ENCODE measurements at regions not wholly inside any gene's neighbourhood (a gene's known extent, or its start where the extent isn't known, plus 50 kb on each side); places are given as distances from the start of the nearest gene placed in this dataset.

- no peaks in the 10 kb centered on the region for H3K27me3 ChIP-seq (ENCODE audit: control insufficient read depth in 2 of 2, insufficient read depth in 2 of 2, low read length in 2 of 2)
- peaks cover 0 to 9% of the 10 kb centered on the region in 2 donors for H3K4me1 ChIP-seq (ENCODE audit: control insufficient read depth in 2 of 2, insufficient read depth in 2 of 2, low read length in 2 of 2)
- no peaks in the 10 kb centered on the region for H3K36me3 ChIP-seq (ENCODE audit: control insufficient read depth in 2 of 2, insufficient read depth in 2 of 2, low read length in 2 of 2)
- H3K4me3 ChIP-seq (ENCODE audit: low read length in 2 of 2), result no peak overlapping the region
- H3K9me3 ChIP-seq (ENCODE audit: control insufficient read depth in 2 of 2, low read length in 2 of 2), result no peaks in the 10 kb centered on the region
- no peak overlapping the region for H3K27ac ChIP-seq (ENCODE audit: low read depth in 2 of 2, low read length in 2 of 2)
- no peak overlapping the region for H3K9ac ChIP-seq (ENCODE audit: low read depth in 1 of 2, low read length in 2 of 2)
Observed at GRCh38 chr15:45918839-45919238, 284.0 kb downstream of the SQOR start.

DNA sequence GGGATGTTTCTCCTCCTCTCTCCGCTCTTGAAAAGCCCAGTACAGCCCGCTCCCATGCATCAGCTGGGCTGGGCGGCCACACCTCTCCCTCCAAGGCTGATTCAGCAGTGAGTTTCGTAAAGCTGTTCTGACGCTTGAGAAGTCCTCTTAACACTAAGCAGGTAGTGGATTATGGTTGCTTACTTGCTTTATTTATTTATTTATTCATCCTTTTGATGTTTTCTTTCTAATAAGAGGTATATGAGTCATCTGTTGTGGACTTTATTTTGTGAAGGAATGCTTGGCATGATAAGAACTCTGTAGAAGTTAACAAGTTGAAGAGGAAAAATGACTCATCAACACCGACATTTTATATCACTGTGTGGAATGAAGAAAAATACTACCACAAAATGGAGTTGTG lies 285.0 kb downstream of the SQOR start:
- no peaks in the 10 kb centered on the region for H3K27me3 ChIP-seq (ENCODE audit: control insufficient read depth in 2 of 2, insufficient read depth in 2 of 2, low read length in 2 of 2)
- no peak overlapping the region for H3K27ac ChIP-seq (ENCODE audit: low read depth in 2 of 2, low read length in 2 of 2)
- H3K4me1 ChIP-seq (ENCODE audit: control insufficient read depth in 2 of 2, insufficient read depth in 2 of 2, low read length in 2 of 2), result peaks cover 0 to 9% of the 10 kb centered on the region in 2 donors

GRCh38 chr15:45921376-45921775 lies 286.5 kb downstream of the SQOR start:
- Histone ChIP-seq H3K27me3 (ENCODE audit: control insufficient read depth in 2 of 2, insufficient read depth in 2 of 2, low read length in 2 of 2) (no peaks in the 10 kb centered on the region), H3K4me3 (ENCODE audit: low read length in 2 of 2) (no peak overlapping the region), H3K36me3 (ENCODE audit: control insufficient read depth in 2 of 2, insufficient read depth in 2 of 2, low read length in 2 of 2) (no peaks in the 10 kb centered on the region), H3K27ac (ENCODE audit: low read depth in 2 of 2, low read length in 2 of 2) (peak overlapping the region in 1 of 2 donors; percentile 22), H3K4me1 (ENCODE audit: control insufficient read depth in 2 of 2, insufficient read depth in 2 of 2, low read length in 2 of 2) (peaks cover 0 to 9% of the 10 kb centered on the region in 2 donors), H3K9ac (ENCODE audit: low read depth in 1 of 2, low read length in 2 of 2) (no peak overlapping the region), H3K9me3 (ENCODE audit: control insufficient read depth in 2 of 2, low read length in 2 of 2) (no peaks in the 10 kb centered on the region)

More for the DNA sequence above, 285.0 kb downstream of the SQOR start:
- no peak overlapping the region for H3K9ac ChIP-seq (ENCODE audit: low read depth in 1 of 2, low read length in 2 of 2)
- no peak overlapping the region for H3K4me3 ChIP-seq (ENCODE audit: low read length in 2 of 2)
- no peaks in the 10 kb centered on the region for H3K36me3 ChIP-seq (ENCODE audit: control insufficient read depth in 2 of 2, insufficient read depth in 2 of 2, low read length in 2 of 2)
- H3K9me3 ChIP-seq (ENCODE audit: control insufficient read depth in 2 of 2, low read length in 2 of 2), result no peaks in the 10 kb centered on the region

DNA sequence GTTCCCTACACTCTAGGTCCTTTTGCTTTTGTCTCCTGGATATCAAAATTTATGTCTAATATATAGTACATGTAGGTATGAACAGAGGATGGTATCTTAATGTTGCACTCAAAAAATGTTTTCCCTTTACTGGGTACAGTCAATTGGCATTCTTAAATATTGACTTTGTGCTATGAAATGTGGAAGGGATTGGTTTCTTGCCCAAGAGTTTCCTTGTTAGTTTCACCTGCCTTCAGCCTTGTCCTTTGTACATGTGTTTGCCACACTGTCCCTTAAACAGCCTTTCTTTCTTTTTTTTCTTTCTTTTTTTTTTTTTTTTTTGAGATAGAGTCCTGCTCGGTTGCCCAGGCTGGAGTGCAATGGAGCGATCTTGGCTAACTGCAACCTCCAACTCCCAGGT lies 287.1 kb downstream of the SQOR start:
- H3K4me3 ChIP-seq (ENCODE audit: low read length in 2 of 2), result no peak overlapping the region
- no peaks in the 10 kb centered on the region for H3K36me3 ChIP-seq (ENCODE audit: control insufficient read depth in 2 of 2, insufficient read depth in 2 of 2, low read length in 2 of 2)
- H3K4me1 ChIP-seq (ENCODE audit: control insufficient read depth in 2 of 2, insufficient read depth in 2 of 2, low read length in 2 of 2), result peaks cover 0 to 9% of the 10 kb centered on the region in 2 donors
- no peak overlapping the region for H3K9ac ChIP-seq (ENCODE audit: low read depth in 1 of 2, low read length in 2 of 2)
- H3K27me3 ChIP-seq (ENCODE audit: control insufficient read depth in 2 of 2, insufficient read depth in 2 of 2, low read length in 2 of 2), result no peaks in the 10 kb centered on the region
- no peaks in the 10 kb centered on the region for H3K9me3 ChIP-seq (ENCODE audit: control insufficient read depth in 2 of 2, low read length in 2 of 2)
- H3K27ac ChIP-seq (ENCODE audit: low read depth in 2 of 2, low read length in 2 of 2), result no peak overlapping the region

DNA sequence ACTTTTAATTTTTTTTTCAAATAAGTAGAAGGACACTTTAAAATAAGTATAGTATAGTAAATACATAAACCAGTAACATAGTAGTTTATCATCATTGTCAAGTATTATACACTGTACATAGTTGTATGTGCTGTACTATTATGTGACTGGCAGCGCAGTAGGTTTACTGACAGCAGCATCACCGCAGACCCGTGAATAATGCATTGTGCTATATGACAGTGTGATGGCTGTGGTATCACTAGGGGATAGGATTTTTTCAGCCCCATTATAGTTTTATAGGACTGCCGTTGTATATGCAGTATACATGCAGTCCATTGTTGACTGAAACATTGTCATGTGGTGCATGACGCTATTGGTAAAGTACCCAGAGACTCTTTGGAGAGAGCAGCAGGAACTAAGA lies 306.5 kb downstream of the SQOR start:
- no peak overlapping the region for H3K4me3 ChIP-seq (ENCODE audit: low read length in 2 of 2)
- no peaks in the 10 kb centered on the region for H3K36me3 ChIP-seq (ENCODE audit: control insufficient read depth in 2 of 2, insufficient read depth in 2 of 2, low read length in 2 of 2)
- no peak overlapping the region for H3K9ac ChIP-seq (ENCODE audit: low read depth in 1 of 2, low read length in 2 of 2)
- H3K9me3 ChIP-seq (ENCODE audit: control insufficient read depth in 2 of 2, low read length in 2 of 2), result no peaks in the 10 kb centered on the region
- no peaks in the 10 kb centered on the region for H3K4me1 ChIP-seq (ENCODE audit: control insufficient read depth in 2 of 2, insufficient read depth in 2 of 2, low read length in 2 of 2)
- no peak overlapping the region for H3K27ac ChIP-seq (ENCODE audit: low read depth in 2 of 2, low read length in 2 of 2)
- H3K27me3 ChIP-seq (ENCODE audit: control insufficient read depth in 2 of 2, insufficient read depth in 2 of 2, low read length in 2 of 2), result no peaks in the 10 kb centered on the region

DNA sequence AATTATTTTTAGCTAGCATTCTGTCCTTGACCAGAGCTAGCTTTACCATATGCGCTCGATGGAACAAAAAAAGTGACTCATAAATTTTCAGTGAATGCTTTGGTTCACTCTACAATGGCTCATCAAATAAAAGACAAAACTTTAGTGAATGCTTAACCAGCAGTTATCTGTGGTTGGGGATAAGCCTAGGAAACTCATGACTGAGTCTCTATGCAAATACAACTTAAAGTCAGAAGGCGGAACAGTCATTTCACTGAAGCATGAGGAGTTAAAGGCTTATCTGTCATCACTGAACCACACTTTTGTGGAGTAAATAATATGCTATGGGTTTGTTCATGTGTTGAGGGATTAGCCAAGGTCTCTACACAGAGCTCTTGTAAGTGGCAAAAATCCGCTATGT lies 308.4 kb downstream of the SQOR start:
- Histone ChIP-seq H3K9ac (ENCODE audit: low read depth in 1 of 2, low read length in 2 of 2) (no peak overlapping the region), H3K4me1 (ENCODE audit: control insufficient read depth in 2 of 2, insufficient read depth in 2 of 2, low read length in 2 of 2) (no peaks in the 10 kb centered on the region), H3K27ac (ENCODE audit: low read depth in 2 of 2, low read length in 2 of 2) (no peak overlapping the region), H3K27me3 (ENCODE audit: control insufficient read depth in 2 of 2, insufficient read depth in 2 of 2, low read length in 2 of 2) (no peaks in the 10 kb centered on the region), H3K36me3 (ENCODE audit: control insufficient read depth in 2 of 2, insufficient read depth in 2 of 2, low read length in 2 of 2) (no peaks in the 10 kb centered on the region), H3K9me3 (ENCODE audit: control insufficient read depth in 2 of 2, low read length in 2 of 2) (no peaks in the 10 kb centered on the region), H3K4me3 (ENCODE audit: low read length in 2 of 2) (no peak overlapping the region)

DNA sequence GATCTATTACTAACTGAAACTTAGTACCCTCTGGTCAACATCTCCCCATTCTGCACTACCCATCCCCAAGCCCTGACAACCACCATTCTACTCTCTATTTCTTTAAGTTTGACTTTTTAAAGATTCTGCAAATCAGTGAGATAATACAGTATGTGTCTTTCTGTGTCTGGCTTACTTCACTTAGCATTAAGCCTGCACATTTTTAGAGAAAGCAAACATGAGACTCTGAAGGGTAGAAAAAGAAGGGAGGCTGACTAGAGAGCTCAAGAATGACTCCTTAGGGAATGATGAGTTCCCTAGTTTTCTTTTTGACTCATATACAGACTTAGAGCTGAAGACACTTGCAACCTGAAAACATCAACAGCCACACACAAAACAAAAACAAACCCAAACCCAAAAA lies 311.3 kb downstream of the SQOR start:
- Histone ChIP-seq H3K36me3 (ENCODE audit: control insufficient read depth in 2 of 2, insufficient read depth in 2 of 2, low read length in 2 of 2) (no peaks in the 10 kb centered on the region), H3K9ac (ENCODE audit: low read depth in 1 of 2, low read length in 2 of 2) (no peak overlapping the region), H3K27ac (ENCODE audit: low read depth in 2 of 2, low read length in 2 of 2) (no peak overlapping the region), H3K4me1 (ENCODE audit: control insufficient read depth in 2 of 2, insufficient read depth in 2 of 2, low read length in 2 of 2) (no peaks in the 10 kb centered on the region), H3K27me3 (ENCODE audit: control insufficient read depth in 2 of 2, insufficient read depth in 2 of 2, low read length in 2 of 2) (no peaks in the 10 kb centered on the region), H3K4me3 (ENCODE audit: low read length in 2 of 2) (no peak overlapping the region), H3K9me3 (ENCODE audit: control insufficient read depth in 2 of 2, low read length in 2 of 2) (no peaks in the 10 kb centered on the region)

DNA sequence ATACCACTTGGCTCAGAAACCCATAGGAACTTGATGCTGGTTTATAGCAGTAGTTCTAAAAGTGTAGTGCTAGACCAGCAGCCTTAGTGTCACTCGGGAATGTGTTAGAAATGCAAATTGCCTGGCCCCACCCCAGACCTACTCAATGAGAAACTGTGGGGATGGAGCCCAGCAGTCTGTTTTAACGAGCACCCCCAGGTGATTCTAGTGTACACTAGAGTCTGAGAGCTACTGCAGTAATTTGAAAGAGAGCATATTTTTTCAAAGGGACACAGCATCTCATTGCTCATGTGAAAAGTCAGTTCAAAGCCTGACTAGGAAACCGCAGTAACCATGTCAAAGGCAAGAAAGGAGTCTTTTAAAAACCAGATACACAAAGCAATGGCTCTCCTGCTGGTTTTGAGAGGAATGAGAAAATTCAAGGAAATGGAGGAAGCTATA lies 313.4 kb downstream of the SQOR start:
- Histone ChIP-seq H3K27ac (ENCODE audit: low read depth in 2 of 2, low read length in 2 of 2) (no peak overlapping the region), H3K9me3 (ENCODE audit: control insufficient read depth in 2 of 2, low read length in 2 of 2) (no peaks in the 10 kb centered on the region), H3K4me1 (ENCODE audit: control insufficient read depth in 2 of 2, insufficient read depth in 2 of 2, low read length in 2 of 2) (no peaks in the 10 kb centered on the region), H3K4me3 (ENCODE audit: low read length in 2 of 2) (no peak overlapping the region), H3K27me3 (ENCODE audit: control insufficient read depth in 2 of 2, insufficient read depth in 2 of 2, low read length in 2 of 2) (no peaks in the 10 kb centered on the region), H3K9ac (ENCODE audit: low read depth in 1 of 2, low read length in 2 of 2) (no peak overlapping the region), H3K36me3 (ENCODE audit: control insufficient read depth in 2 of 2, insufficient read depth in 2 of 2, low read length in 2 of 2) (no peaks in the 10 kb centered on the region)

- Histone ChIP-seq H3K27me3 (ENCODE audit: control insufficient read depth in 2 of 2, insufficient read depth in 2 of 2, low read length in 2 of 2) (no peaks in the 10 kb centered on the region), H3K4me3 (ENCODE audit: low read length in 2 of 2) (no peak overlapping the region), H3K4me1 (ENCODE audit: control insufficient read depth in 2 of 2, insufficient read depth in 2 of 2, low read length in 2 of 2) (no peaks in the 10 kb centered on the region), H3K9ac (ENCODE audit: low read depth in 1 of 2, low read length in 2 of 2) (no peak overlapping the region), H3K27ac (ENCODE audit: low read depth in 2 of 2, low read length in 2 of 2) (no peak overlapping the region), H3K9me3 (ENCODE audit: control insufficient read depth in 2 of 2, low read length in 2 of 2) (peaks cover 0 to 5% of the 10 kb centered on the region in 2 donors), H3K36me3 (ENCODE audit: control insufficient read depth in 2 of 2, insufficient read depth in 2 of 2, low read length in 2 of 2) (no peaks in the 10 kb centered on the region)
Observed at GRCh38 chr15:45958924-45959323, 324.1 kb downstream of the SQOR start.

- H3K4me3 ChIP-seq (ENCODE audit: low read length in 2 of 2), result no peak overlapping the region
- no peaks in the 10 kb centered on the region for H3K36me3 ChIP-seq (ENCODE audit: control insufficient read depth in 2 of 2, insufficient read depth in 2 of 2, low read length in 2 of 2)
- peaks cover 0 to 5% of the 10 kb centered on the region in 2 donors for H3K9me3 ChIP-seq (ENCODE audit: control insufficient read depth in 2 of 2, low read length in 2 of 2)
- H3K27ac ChIP-seq (ENCODE audit: low read depth in 2 of 2, low read length in 2 of 2), result no peak overlapping the region
- H3K27me3 ChIP-seq (ENCODE audit: control insufficient read depth in 2 of 2, insufficient read depth in 2 of 2, low read length in 2 of 2), result no peaks in the 10 kb centered on the region
- no peak overlapping the region for H3K9ac ChIP-seq (ENCODE audit: low read depth in 1 of 2, low read length in 2 of 2)
- H3K4me1 ChIP-seq (ENCODE audit: control insufficient read depth in 2 of 2, insufficient read depth in 2 of 2, low read length in 2 of 2), result no peaks in the 10 kb centered on the region
Observed at GRCh38 chr15:45962733-45963132, 327.9 kb downstream of the SQOR start.

DNA sequence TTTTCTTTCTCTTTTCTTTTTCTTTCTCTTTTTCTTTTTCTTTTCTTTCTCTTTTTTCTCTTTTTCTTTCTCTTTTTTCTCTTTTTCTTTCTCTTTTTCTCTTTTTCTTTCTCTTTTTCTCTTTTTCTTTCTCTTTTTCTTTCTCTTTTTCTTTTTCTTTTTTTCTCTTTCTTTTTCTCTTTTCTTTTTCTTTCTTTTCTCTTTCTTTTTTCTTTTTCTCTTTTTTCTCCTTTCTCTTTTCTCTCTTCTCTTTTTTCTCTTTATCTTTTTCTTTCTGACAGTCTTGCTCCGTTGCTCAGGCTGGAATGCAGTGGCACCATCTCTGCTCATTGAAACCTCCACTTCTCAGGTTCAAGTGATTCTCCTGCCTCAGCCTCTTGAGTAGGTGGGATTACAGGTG lies 335.7 kb downstream of the SQOR start:
- no peaks in the 10 kb centered on the region for H3K36me3 ChIP-seq (ENCODE audit: control insufficient read depth in 2 of 2, insufficient read depth in 2 of 2, low read length in 2 of 2)

More for the DNA sequence above, 335.7 kb downstream of the SQOR start:
- Histone ChIP-seq H3K4me3 (ENCODE audit: low read length in 2 of 2) (no peak overlapping the region), H3K9me3 (ENCODE audit: control insufficient read depth in 2 of 2, low read length in 2 of 2) (no peaks in the 10 kb centered on the region), H3K9ac (ENCODE audit: low read depth in 1 of 2, low read length in 2 of 2) (no peak overlapping the region), H3K27me3 (ENCODE audit: control insufficient read depth in 2 of 2, insufficient read depth in 2 of 2, low read length in 2 of 2) (no peaks in the 10 kb centered on the region), H3K27ac (ENCODE audit: low read depth in 2 of 2, low read length in 2 of 2) (no peak overlapping the region), H3K4me1 (ENCODE audit: control insufficient read depth in 2 of 2, insufficient read depth in 2 of 2, low read length in 2 of 2) (no peaks in the 10 kb centered on the region)
